Glutamatergic neuron (in vitro differentiated cells): ENCODE measurements at regions not wholly inside any gene's neighbourhood (a gene's known extent, or its start where the extent isn't known, plus 50 kb on each side); places are given as distances from the start of the nearest gene placed in this dataset.

Experiments used
- DNase-seq: peaks from one replicate; pipeline ENCODE4 v3.0.0; 2022
- H3K27ac Mint-ChIP-seq: one replicate; pipeline ENCODE4 v1.8.0; 2020; ENCODE audit warnings: mild to moderate bottlenecking, mixed read lengths, inconsistent platforms; ENCODE audit not compliant: unreplicated experiment
- H3K27me3 Mint-ChIP-seq: one replicate; pipeline ENCODE4 v1.8.0; 2020; ENCODE audit warnings: mild to moderate bottlenecking, moderate library complexity, mixed read lengths, inconsistent platforms; ENCODE audit not compliant: unreplicated experiment
- H3K36me3 Mint-ChIP-seq: one replicate; pipeline ENCODE4 v1.8.0; 2020; ENCODE audit warnings: mild to moderate bottlenecking, mixed read lengths, inconsistent platforms; ENCODE audit not compliant: unreplicated experiment
- H3K4me1 Mint-ChIP-seq: one replicate; pipeline ENCODE4 v1.8.0; 2020; ENCODE audit warnings: mild to moderate bottlenecking, low read depth, mixed read lengths, inconsistent platforms; ENCODE audit not compliant: unreplicated experiment
- H3K4me3 Mint-ChIP-seq: one replicate; pipeline ENCODE4 v1.8.0; 2020; ENCODE audit warnings: mild to moderate bottlenecking, mixed read lengths, inconsistent platforms; ENCODE audit not compliant: unreplicated experiment
- H3K9me3 Mint-ChIP-seq: one replicate; pipeline ENCODE4 v1.8.0; 2020; ENCODE audit warnings: mild to moderate bottlenecking, moderate library complexity, mixed read lengths, inconsistent platforms; ENCODE audit not compliant: unreplicated experiment
- TF ChIP-seq, protein P1 (sequence below): fragments of 200-600 bp; sonication (generic); IDR thresholded peaks from one replicate; pipeline ENCODE4 v1.5.0; 2021; ENCODE audit not compliant: partially characterized antibody, unreplicated experiment

DNA sequence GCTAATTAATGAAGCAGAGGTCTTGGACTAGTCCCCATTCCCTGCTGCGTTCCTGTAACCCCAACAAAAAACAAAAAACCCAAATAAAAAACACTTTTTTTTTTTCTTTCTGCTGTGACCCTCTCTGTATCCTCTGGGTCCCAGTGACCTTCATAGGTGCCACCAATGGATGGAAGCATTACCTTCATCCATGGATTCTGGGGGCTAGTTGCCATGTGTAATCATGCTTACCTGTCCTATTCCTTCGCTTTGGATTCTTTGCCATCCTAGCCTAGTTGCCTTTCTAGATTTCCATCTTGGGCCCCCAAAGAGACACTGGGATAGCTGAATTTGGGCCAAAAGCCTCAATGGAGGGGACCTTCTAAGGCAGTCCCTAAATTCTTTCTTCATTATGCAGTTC is 1208.7 kb downstream of the BRINP3 start:
- H3K36me3 Mint-ChIP-seq, result peaks cover 13% of the 10 kb centered on the region

DNA sequence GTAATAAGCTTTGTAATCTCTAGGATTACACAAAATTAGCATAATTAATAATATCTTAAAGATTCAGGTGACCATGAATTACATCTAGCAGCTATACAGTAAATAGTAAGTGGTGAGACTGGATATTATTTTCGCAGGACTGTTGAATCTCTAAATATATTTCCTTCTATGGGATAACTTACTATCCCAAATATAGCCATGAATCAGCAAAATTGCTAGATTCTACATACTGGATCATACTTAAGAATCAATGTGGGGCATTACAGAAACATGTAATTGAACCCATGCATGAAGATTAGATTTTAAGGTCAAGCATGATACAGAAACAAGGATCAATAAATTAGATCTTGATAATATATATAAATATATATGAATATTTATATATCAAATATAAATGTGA is 1203.4 kb downstream of the BRINP3 start:
- H3K27ac Mint-ChIP-seq, result no peak overlapping the region
- H3K4me3 Mint-ChIP-seq, result no peak overlapping the region
- H3K9me3 Mint-ChIP-seq, result peaks cover 1% of the 10 kb centered on the region
- TF ChIP-seq, protein P1, sequence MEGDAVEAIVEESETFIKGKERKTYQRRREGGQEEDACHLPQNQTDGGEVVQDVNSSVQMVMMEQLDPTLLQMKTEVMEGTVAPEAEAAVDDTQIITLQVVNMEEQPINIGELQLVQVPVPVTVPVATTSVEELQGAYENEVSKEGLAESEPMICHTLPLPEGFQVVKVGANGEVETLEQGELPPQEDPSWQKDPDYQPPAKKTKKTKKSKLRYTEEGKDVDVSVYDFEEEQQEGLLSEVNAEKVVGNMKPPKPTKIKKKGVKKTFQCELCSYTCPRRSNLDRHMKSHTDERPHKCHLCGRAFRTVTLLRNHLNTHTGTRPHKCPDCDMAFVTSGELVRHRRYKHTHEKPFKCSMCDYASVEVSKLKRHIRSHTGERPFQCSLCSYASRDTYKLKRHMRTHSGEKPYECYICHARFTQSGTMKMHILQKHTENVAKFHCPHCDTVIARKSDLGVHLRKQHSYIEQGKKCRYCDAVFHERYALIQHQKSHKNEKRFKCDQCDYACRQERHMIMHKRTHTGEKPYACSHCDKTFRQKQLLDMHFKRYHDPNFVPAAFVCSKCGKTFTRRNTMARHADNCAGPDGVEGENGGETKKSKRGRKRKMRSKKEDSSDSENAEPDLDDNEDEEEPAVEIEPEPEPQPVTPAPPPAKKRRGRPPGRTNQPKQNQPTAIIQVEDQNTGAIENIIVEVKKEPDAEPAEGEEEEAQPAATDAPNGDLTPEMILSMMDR, result no peak
- peaks cover 6% of the 10 kb centered on the region for H3K36me3 Mint-ChIP-seq
- no peak for DNase-seq
- no peaks in the 10 kb centered on the region for H3K27me3 Mint-ChIP-seq
- H3K4me1 Mint-ChIP-seq, result no peaks in the 10 kb centered on the region

More for the DNA sequence above, 1208.7 kb downstream of the BRINP3 start:
- Mint-ChIP-seq H3K4me3 (no peak overlapping the region), H3K27ac (no peak overlapping the region), H3K27me3 (peaks cover 2% of the 10 kb centered on the region), H3K9me3 (peaks cover 6% of the 10 kb centered on the region), H3K4me1 (no peaks in the 10 kb centered on the region)
- no peak for DNase-seq
- TF ChIP-seq, protein P1, result no peak

DNA sequence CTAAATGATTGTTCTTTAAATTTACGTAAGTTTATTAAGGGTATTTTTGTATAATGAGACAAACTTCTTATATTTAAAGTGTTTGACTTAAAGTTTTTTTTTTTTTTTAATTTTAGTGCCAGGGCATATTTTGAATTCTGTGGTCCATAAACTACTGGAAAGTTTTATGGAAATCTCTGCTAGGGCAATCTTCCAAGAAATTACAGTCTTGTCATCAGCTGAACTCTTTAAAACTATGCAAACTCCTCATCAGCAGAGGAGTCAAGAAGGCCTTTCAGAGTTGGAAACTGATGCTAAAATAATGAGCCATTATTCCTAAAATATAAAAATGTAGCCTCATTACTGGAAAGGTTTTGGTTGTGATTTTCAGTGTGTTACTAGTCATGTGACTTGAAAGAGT is 1201.9 kb downstream of the BRINP3 start:
- Mint-ChIP-seq H3K36me3 (no peaks in the 10 kb centered on the region), H3K27ac (no peak overlapping the region), H3K4me3 (no peak overlapping the region), H3K27me3 (no peaks in the 10 kb centered on the region), H3K9me3 (no peaks in the 10 kb centered on the region), H3K4me1 (no peaks in the 10 kb centered on the region)
- TF ChIP-seq, protein P1, result no peak
- no peak for DNase-seq

- TF ChIP-seq, protein P1, result no peak
Observed at GRCh38 chr1:189289346-189289745, 1188.3 kb downstream of the BRINP3 start.

DNA sequence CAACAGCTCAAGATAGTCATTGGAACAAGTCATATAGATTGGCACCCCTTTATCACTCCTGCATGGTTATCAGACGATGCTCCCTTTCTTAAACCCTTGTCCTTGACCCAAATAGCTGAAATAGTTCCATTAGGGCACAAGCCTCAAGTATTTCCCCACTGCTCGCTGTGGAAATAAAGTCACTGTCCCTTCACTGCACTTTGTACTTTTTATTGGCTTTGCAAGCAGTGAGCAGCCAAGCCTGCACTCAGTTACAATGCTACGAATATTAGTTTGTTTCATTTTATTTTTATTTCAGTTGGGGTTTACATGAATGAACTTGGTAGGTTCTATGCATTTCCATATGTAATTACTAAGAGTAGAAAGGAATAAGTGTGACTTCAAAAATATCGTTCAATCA is 1176.4 kb downstream of the BRINP3 start:
- Mint-ChIP-seq H3K4me3 (no peak overlapping the region), H3K27me3 (peaks cover 2% of the 10 kb centered on the region), H3K9me3 (peaks cover 3% of the 10 kb centered on the region), H3K36me3 (no peaks in the 10 kb centered on the region), H3K4me1 (peaks cover 2% of the 10 kb centered on the region), H3K27ac (no peak overlapping the region)
- TF ChIP-seq, protein P1, result no peak
- DNase-seq, result no peak

More at GRCh38 chr1:189289346-189289745, 1188.3 kb downstream of the BRINP3 start:
- no peaks in the 10 kb centered on the region for H3K36me3 Mint-ChIP-seq
- H3K27ac Mint-ChIP-seq, result no peak overlapping the region
- no peak for DNase-seq
- no peaks in the 10 kb centered on the region for H3K9me3 Mint-ChIP-seq
- no peaks in the 10 kb centered on the region for H3K27me3 Mint-ChIP-seq
- no peak overlapping the region for H3K4me3 Mint-ChIP-seq
- H3K4me1 Mint-ChIP-seq, result no peaks in the 10 kb centered on the region
